ENCODE measurements at regions not wholly inside any gene's neighbourhood (a gene's known extent, or its start where the extent isn't known, plus 50 kb on each side); places are given as distances from the start of the nearest gene placed in this dataset.

GRCh38 chr3:95462161-95462560, 1352.2 kb upstream of the EPHA6 start:
- WGBS (ENCODE audit: insufficient coverage, low coverage, missing lambda C conversion rate) = 0% methylated on average over 5 of the region's 5 CpGs
- no peak for FAIRE-seq
- no peak overlapping the region for H3K27ac ChIP-seq (ENCODE audit: extremely low read depth, low read depth, low read length)
- DNase-seq (ENCODE audit: extremely low read depth in 1 of 4, low spot score in 3 of 4) = no peak
- H3K27me3 ChIP-seq (ENCODE audit: control insufficient read depth in 2 of 2, insufficient read depth in 2 of 2, low read length in 2 of 2) = no peaks in the 10 kb centered on the region
- no peaks in the 10 kb centered on the region for H3K4me1 ChIP-seq (replicated peaks in 1 of 2; ENCODE audit: control insufficient read depth in 2 of 2, insufficient read depth in 2 of 2, low read length in 2 of 2)
- CTCF ChIA-PET (ENCODE audit: low intra/inter-chr PET ratio) = no interaction called here
- intact Hi-C loops (cut with micrococcal nuclease) = no loop called here
- no TSS peak for BruUV-seq (replicated peaks)
- POLR2A ChIA-PET = no interaction called here
- H3K9ac ChIP-seq (ENCODE audit: insufficient read depth in 1 of 2, low read depth in 2 of 2, low read length in 2 of 2) = no peak overlapping the region
- no peak overlapping the region for H2AFZ ChIP-seq (ENCODE audit: low read depth, low read length)
- H3K9me3 ChIP-seq (replicated peaks; ENCODE audit: control insufficient read depth, insufficient read depth, low read depth, low read length) = no peaks in the 10 kb centered on the region
- no peak overlapping the region for H3K4me2 ChIP-seq (ENCODE audit: insufficient read depth, low read length)
- TF ChIP-seq MLLT1 (IDR thresholded peaks at IDR 0.05) (no peak), MYBL2 (IDR thresholded peaks at IDR 0.05; ENCODE audit: low read depth) (no peak), MYBL2 (CRISPR knock-in tag; IDR thresholded peaks at IDR 0.05; ENCODE audit: borderline replicate concordance) (no peak)
- H3K36me3 ChIP-seq (ENCODE audit: control insufficient read depth, insufficient read depth, low read length) = no peaks in the 10 kb centered on the region
- H3K4me3 ChIP-seq = no peak overlapping the region
- H4K20me1 ChIP-seq (replicated peaks; ENCODE audit: control insufficient read depth, insufficient read depth, low read length) = no peaks in the 10 kb centered on the region
- H3K9me1 ChIP-seq (ENCODE audit: control insufficient read depth, insufficient read depth, low read length) = no peaks in the 10 kb centered on the region
- no peak for ATAC-seq
- H3K79me2 ChIP-seq (ENCODE audit: control insufficient read depth, insufficient read depth, low read length) = no peaks in the 10 kb centered on the region
- in situ Hi-C loops (cut with MboI) = no loop called here

DNA sequence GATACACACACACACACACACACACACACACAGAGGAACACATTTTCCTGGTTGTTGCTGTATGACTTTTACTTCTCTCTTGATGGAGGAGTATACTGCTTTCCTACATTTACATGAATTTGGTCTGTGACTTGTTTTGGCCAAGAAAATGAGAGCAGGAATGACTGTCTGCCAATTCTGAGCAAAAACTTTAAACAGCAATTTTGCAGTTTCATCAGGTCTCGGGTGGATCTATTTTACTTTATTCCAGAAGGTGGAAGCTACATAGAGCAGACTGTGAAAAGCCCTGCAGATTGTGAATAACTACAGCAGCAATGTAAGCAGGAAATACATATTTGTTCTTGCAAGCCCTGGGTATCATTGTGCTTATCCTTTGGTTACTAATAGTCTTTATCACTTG, 1350.0 kb upstream of the EPHA6 start:
- Histone ChIP-seq H3K27me3 (ENCODE audit: control insufficient read depth in 2 of 2, insufficient read depth in 2 of 2, low read length in 2 of 2) (no peaks in the 10 kb centered on the region), H3K36me3 (ENCODE audit: control insufficient read depth, insufficient read depth, low read length) (no peaks in the 10 kb centered on the region), H3K9me1 (ENCODE audit: control insufficient read depth, insufficient read depth, low read length) (no peaks in the 10 kb centered on the region), H3K9ac (ENCODE audit: insufficient read depth in 1 of 2, low read depth in 2 of 2, low read length in 2 of 2) (no peak overlapping the region), H3K4me3 (no peak overlapping the region), H3K27ac (ENCODE audit: extremely low read depth, low read depth, low read length) (no peak overlapping the region), H4K20me1 (replicated peaks; ENCODE audit: control insufficient read depth, insufficient read depth, low read length) (no peaks in the 10 kb centered on the region), H3K4me2 (ENCODE audit: insufficient read depth, low read length) (no peak overlapping the region), H2AFZ (ENCODE audit: low read depth, low read length) (no peak overlapping the region), H3K4me1 (replicated peaks in 1 of 2; ENCODE audit: control insufficient read depth in 2 of 2, insufficient read depth in 2 of 2, low read length in 2 of 2) (no peaks in the 10 kb centered on the region), H3K9me3 (replicated peaks; ENCODE audit: control insufficient read depth, insufficient read depth, low read depth, low read length) (0 out of 2 replicates have a peak, but pooled peaks cover 2% of the 10 kb centered on the region), H3K79me2 (ENCODE audit: control insufficient read depth, insufficient read depth, low read length) (no peaks in the 10 kb centered on the region)
- TF ChIP-seq ZNF778 (CRISPR knock-in tag; IDR thresholded peaks at IDR 0.05) = no peak
- no peak for TF ChIP-seq EWSR1 (IDR thresholded peaks at IDR 0.05; ENCODE audit: borderline replicate concordance, low read depth, partially characterized antibody)
- TF ChIP-seq BHLHE40 (IDR thresholded peaks at IDR 0.05; ENCODE audit: low read length) = no peak
- no peak for TF ChIP-seq HNRNPUL1 (IDR thresholded peaks at IDR 0.05; ENCODE audit: low read length)
- no peak for TF ChIP-seq RFX7 (CRISPR knock-in tag; IDR thresholded peaks at IDR 0.05)
- no peak for TF ChIP-seq RAD51 (IDR thresholded peaks at IDR 0.05; ENCODE audit: borderline replicate concordance, low read depth)
- TF ChIP-seq SMAD2 (IDR thresholded peaks at IDR 0.05; ENCODE audit: low read depth, low read length) = no peak
- TF ChIP-seq KAT7 (CRISPR knock-in tag; IDR thresholded peaks at IDR 0.05; ENCODE audit: borderline replicate concordance) = no peak
- TF ChIP-seq SMARCA5 (IDR thresholded peaks at IDR 0.05) = no peak
- TF ChIP-seq BACH1 (tag; IDR thresholded peaks at IDR 0.05) = no peak
- no peak for TF ChIP-seq POLR2B (IDR thresholded peaks at IDR 0.05; ENCODE audit: low read depth, partially characterized antibody)
- no peak for TF ChIP-seq SNRNP70 (optimal IDR thresholded peaks at IDR 0.05; ENCODE audit: low read depth, low read length)
- TF ChIP-seq CSDE1 (IDR thresholded peaks at IDR 0.05) = no peak
- TF ChIP-seq, protein P1, sequence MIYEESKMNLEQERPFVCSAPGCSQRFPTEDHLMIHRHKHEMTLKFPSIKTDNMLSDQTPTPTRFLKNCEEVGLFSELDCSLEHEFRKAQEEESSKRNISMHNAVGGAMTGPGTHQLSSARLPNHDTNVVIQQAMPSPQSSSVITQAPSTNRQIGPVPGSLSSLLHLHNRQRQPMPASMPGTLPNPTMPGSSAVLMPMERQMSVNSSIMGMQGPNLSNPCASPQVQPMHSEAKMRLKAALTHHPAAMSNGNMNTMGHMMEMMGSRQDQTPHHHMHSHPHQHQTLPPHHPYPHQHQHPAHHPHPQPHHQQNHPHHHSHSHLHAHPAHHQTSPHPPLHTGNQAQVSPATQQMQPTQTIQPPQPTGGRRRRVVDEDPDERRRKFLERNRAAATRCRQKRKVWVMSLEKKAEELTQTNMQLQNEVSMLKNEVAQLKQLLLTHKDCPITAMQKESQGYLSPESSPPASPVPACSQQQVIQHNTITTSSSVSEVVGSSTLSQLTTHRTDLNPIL (CRISPR knock-in tag; IDR thresholded peaks at IDR 0.05) = no peak
- CTCF ChIA-PET (ENCODE audit: low intra/inter-chr PET ratio) = no interaction called here
- 0% methylated on average over 1 of the region's 1 CpG for WGBS (ENCODE audit: insufficient coverage, low coverage, missing lambda C conversion rate)
- in situ Hi-C loops (cut with MboI) = no loop called here
- POLR2A ChIA-PET = no interaction called here
- ATAC-seq = no peak
- intact Hi-C loops (cut with micrococcal nuclease) = no loop called here
- no peak for DNase-seq (ENCODE audit: extremely low read depth in 1 of 4, low spot score in 3 of 4)
- BruUV-seq (replicated peaks) = no TSS peak
- FAIRE-seq = no peak

Data from K562 (cell line).